CD4-positive, alpha-beta T cell (primary cell): ENCODE measurements at regions not wholly inside any gene's neighbourhood (a gene's known extent, or its start where the extent isn't known, plus 50 kb on each side); places are given as distances from the start of the nearest gene placed in this dataset.

Experiments
- ATAC-seq: fragments of 200-7000 bp; cut with Tn5 transposase; one replicate; pipeline ENCODE4 v1.10.0; 2022; ENCODE audit warnings: mild to moderate bottlenecking; ENCODE audit not compliant: poor library complexity
- CTCF ChIA-PET: fragments of 350-600 bp; sonication (Branson Sonifier 250); formaldehyde crosslinking; loops from one replicate; lab custom pipeline; 2021; ENCODE audit warnings: antibody characterized with exemption, inconsistent platforms; lab: Charles Lee
- POLR2A ChIA-PET: fragments of 350-600 bp; sonication (Branson Sonifier 250); formaldehyde crosslinking; loops from one replicate; lab custom pipeline; 2021; ENCODE audit warnings: antibody characterized with exemption, inconsistent platforms; lab: Charles Lee
- DNase-seq, 14 experiments: peaks; one replicate each; pipeline ENCODE4 v3.0.0-alpha.2; 2013 to 2020; ENCODE audit warnings: mixed read lengths in 2 of 14
- H3K27ac ChIP-seq, 2 donors: one replicate each; pipeline versions ENCODE4 v1.5.1 to v1.7.0; 2013; ENCODE audit warnings: low read length in 2 of 2, low read depth in 1 of 2, mild to moderate bottlenecking in 1 of 2
- H3K27me3 ChIP-seq, 2 experiments: 1 replicate in 1 of 2; 2 replicates in 1 of 2; pipeline versions ENCODE4 v1.6.1 to v1.7.0; 2013; ENCODE audit warnings: low read length in 2 of 2, control low read depth in 1 of 2, mild to moderate bottlenecking in 1 of 2, moderate library complexity in 1 of 2; ENCODE audit not compliant: insufficient read depth in 2 of 2, control insufficient read depth in 1 of 2
- H3K36me3 ChIP-seq: one replicate; pipeline ENCODE4 v1.6.1; 2013; ENCODE audit warnings: low read length, control low read depth; ENCODE audit not compliant: insufficient read depth
- H3K4me1 ChIP-seq: one replicate; pipeline ENCODE4 v1.6.1; 2013; ENCODE audit warnings: low read length, control low read depth; ENCODE audit not compliant: insufficient read depth
- H3K4me3 ChIP-seq: one replicate; pipeline ENCODE4 v1.5.1; 2013; ENCODE audit warnings: mild to moderate bottlenecking, low read length, moderate library complexity
- H3K9me3 ChIP-seq, 2 experiments: 1 replicate in 1 of 2; 2 replicates in 1 of 2; pipeline versions ENCODE4 v1.6.1 to v1.7.0; 2013; ENCODE audit warnings: low read length in 2 of 2, mild to moderate bottlenecking in 2 of 2, control low read depth in 1 of 2, moderate library complexity in 1 of 2; ENCODE audit not compliant: control insufficient read depth in 1 of 2, insufficient read depth in 1 of 2
- H3K27ac Mint-ChIP-seq: one replicate; pipeline ENCODE4 v1.8.0; 2020; ENCODE audit warnings: mixed read lengths
- H3K27me3 Mint-ChIP-seq: one replicate; pipeline ENCODE4 v1.8.0; 2021; ENCODE audit warnings: mixed read lengths
- H3K36me3 Mint-ChIP-seq: one replicate; pipeline ENCODE4 v1.8.0; 2021; ENCODE audit warnings: low read depth, mixed read lengths
- H3K4me1 Mint-ChIP-seq: one replicate; pipeline ENCODE4 v1.8.0; 2021; ENCODE audit warnings: low read depth, mixed read lengths
- H3K4me3 Mint-ChIP-seq: one replicate; pipeline ENCODE4 v1.8.0; 2020; ENCODE audit warnings: mild to moderate bottlenecking, mixed read lengths
- H3K9me3 Mint-ChIP-seq: one replicate; pipeline ENCODE4 v1.8.0; 2020; ENCODE audit warnings: mixed read lengths
- intact Hi-C, 2 experiments: fragments of 100-400 bp; cut with DNase I in 1 of 2; cut with micrococcal nuclease in 1 of 2; formaldehyde crosslinking; loops; one replicate each; pipeline versions ENCODE4 v1.15.1 to v1.9.0; 2023 to 2025; cut with DNase I, micrococcal nuclease
- TF ChIP-seq, protein P1 (sequence below): fragments of 200-600 bp; IDR thresholded peaks from one replicate; pipeline ENCODE4 v1.8.0; 2022; ENCODE audit warnings: antibody characterized with exemption, mild to moderate bottlenecking

DNA sequence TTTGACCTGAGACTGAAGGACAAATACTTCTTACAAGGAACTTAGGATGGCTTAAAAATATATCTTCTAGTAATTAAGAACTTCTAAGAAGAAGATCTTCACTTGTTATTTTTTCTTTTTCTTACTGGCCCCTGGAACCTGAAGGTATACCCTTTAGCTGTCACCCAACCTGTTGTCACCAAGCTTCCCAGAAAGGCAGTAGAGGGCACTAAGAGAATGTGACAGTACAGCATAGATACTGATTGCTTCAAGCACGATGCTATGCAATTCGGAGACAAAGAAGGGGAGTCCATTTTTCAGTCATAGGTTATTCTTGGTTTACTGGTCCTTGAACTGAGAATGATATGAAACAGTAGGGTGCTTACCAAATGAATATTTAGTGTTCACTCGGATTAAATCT, 208.3 kb upstream of the PCDH9 start:
- Mint-ChIP-seq H3K27ac (no peak overlapping the region), H3K4me1 (no peaks in the 10 kb centered on the region), H3K27me3 (no peaks in the 10 kb centered on the region), H3K4me3 (no peak overlapping the region), H3K9me3 (no peaks in the 10 kb centered on the region), H3K36me3 (no peaks in the 10 kb centered on the region)
- intact Hi-C loops, result no loop called here
- ChIA-PET POLR2A (no interaction called here), CTCF (no interaction called here)
- TF ChIP-seq, protein P1, sequence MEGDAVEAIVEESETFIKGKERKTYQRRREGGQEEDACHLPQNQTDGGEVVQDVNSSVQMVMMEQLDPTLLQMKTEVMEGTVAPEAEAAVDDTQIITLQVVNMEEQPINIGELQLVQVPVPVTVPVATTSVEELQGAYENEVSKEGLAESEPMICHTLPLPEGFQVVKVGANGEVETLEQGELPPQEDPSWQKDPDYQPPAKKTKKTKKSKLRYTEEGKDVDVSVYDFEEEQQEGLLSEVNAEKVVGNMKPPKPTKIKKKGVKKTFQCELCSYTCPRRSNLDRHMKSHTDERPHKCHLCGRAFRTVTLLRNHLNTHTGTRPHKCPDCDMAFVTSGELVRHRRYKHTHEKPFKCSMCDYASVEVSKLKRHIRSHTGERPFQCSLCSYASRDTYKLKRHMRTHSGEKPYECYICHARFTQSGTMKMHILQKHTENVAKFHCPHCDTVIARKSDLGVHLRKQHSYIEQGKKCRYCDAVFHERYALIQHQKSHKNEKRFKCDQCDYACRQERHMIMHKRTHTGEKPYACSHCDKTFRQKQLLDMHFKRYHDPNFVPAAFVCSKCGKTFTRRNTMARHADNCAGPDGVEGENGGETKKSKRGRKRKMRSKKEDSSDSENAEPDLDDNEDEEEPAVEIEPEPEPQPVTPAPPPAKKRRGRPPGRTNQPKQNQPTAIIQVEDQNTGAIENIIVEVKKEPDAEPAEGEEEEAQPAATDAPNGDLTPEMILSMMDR, result no peak
- DNase-seq (no peak), ATAC-seq (no peak)
- Histone ChIP-seq H3K27ac (no peak overlapping the region), H3K9me3 (peaks cover 0 to 4% of the 10 kb centered on the region in 2 experiments), H3K27me3 (no peaks in the 10 kb centered on the region), H3K4me3 (no peak overlapping the region), H3K4me1 (no peaks in the 10 kb centered on the region), H3K36me3 (no peaks in the 10 kb centered on the region)

DNA sequence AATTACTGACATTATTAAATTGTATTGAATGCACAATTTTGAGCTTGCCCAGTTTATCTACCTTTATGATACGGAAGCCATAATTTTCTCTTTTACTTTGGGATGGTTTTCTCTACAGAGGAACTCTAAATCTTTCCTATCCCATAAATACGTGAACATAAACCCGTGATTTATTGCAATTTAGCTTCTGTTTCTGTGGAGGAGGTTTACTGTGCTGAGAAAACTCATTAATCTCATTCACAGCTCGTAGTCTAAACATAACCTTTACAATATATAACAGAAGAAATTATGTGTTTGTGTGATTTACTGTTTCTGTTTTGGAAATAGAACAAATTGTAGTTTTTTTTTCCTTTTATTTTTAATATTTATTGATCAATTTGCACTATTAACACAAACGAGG, 207.1 kb upstream of the PCDH9 start:
- no peak overlapping the region for H3K27ac Mint-ChIP-seq

DNA sequence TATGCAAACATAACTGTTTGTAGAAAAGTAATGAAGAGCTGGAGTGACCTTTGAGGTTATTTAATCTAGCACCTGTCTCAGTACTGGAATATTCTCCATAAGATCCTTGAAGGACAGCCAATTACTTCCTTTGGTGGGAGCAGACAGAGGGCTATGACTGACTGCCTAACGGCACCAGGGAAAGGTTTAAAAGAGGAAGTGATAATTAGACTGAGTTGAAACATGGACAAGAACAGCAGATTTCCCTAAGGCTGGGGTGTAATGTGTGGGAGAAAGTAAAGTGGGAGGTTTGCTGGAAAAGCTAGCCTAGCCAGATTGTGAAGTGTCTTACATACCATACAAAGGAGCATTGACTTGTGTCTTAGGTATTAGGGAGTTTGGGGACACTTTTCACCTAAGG, 191.3 kb upstream of the PCDH9 start:
- ATAC-seq (no peak), DNase-seq (no peak)
- Mint-ChIP-seq H3K36me3 (no peaks in the 10 kb centered on the region), H3K4me1 (no peaks in the 10 kb centered on the region), H3K4me3 (no peak overlapping the region), H3K9me3 (peaks cover 4% of the 10 kb centered on the region), H3K27me3 (no peaks in the 10 kb centered on the region), H3K27ac (no peak overlapping the region)
- H3K27ac ChIP-seq, result no peak overlapping the region
- no peak overlapping the region for H3K4me3 ChIP-seq
- intact Hi-C loops, result no loop called here
- H3K27me3 ChIP-seq, result no peaks in the 10 kb centered on the region
- ChIA-PET CTCF (no interaction called here), POLR2A (no interaction called here)
- no peaks in the 10 kb centered on the region for H3K36me3 ChIP-seq
- H3K4me1 ChIP-seq, result no peaks in the 10 kb centered on the region
- H3K9me3 ChIP-seq, result peaks cover 0 to under 1% of the 10 kb centered on the region in 2 experiments
- TF ChIP-seq, protein P1, result no peak

More for the DNA sequence above, 207.1 kb upstream of the PCDH9 start:
- Mint-ChIP-seq H3K27me3 (no peaks in the 10 kb centered on the region), H3K36me3 (no peaks in the 10 kb centered on the region), H3K4me1 (no peaks in the 10 kb centered on the region), H3K9me3 (no peaks in the 10 kb centered on the region), H3K4me3 (no peak overlapping the region)
- DNase-seq (no peak), ATAC-seq (no peak)
- intact Hi-C loops, result no loop called here
- Histone ChIP-seq H3K27me3 (no peaks in the 10 kb centered on the region), H3K36me3 (no peaks in the 10 kb centered on the region), H3K4me1 (no peaks in the 10 kb centered on the region), H3K9me3 (peaks cover 0 to 4% of the 10 kb centered on the region in 2 experiments), H3K4me3 (no peak overlapping the region), H3K27ac (no peak overlapping the region)
- ChIA-PET CTCF (no interaction called here), POLR2A (no interaction called here)
- TF ChIP-seq, protein P1, result no peak
